K562 (cell line): ENCODE measurements at regions not wholly inside any gene's neighbourhood (a gene's known extent, or its start where the extent isn't known, plus 50 kb on each side); places are given as distances from the start of the nearest gene placed in this dataset.

Experiments used
- ATAC-seq: fragments of 200-7000 bp; cut with Tn5 transposase; 3 replicates; pipeline ENCODE4 v1.9.1; 2020; ENCODE audit warnings: moderate library complexity
- BruUV-seq: library from RNA; stranded (reverse); fragments of 400-500 nt; replicated peaks from 2 replicates; lab custom pipeline; 2021; lab: Mats Ljungman, UMichigan
- CTCF ChIA-PET: fragments of 300-600 bp; formaldehyde crosslinking; extraction: SDS; loops from one replicate; lab custom pipeline; 2021; ENCODE audit warnings: low intra/inter-chr PET ratio; lab: Yijun Ruan, JAX
- POLR2A ChIA-PET: fragments of 300-600, 350-650 bp; sonication (Branson Sonifier 250); formaldehyde crosslinking; extraction: SDS; loops from one replicate; lab custom pipeline; 2021; ENCODE audit warnings: antibody characterized with exemption, inconsistent platforms; lab: Yijun Ruan, JAX
- DNase-seq, 4 experiments: peaks; one replicate each; pipeline versions ENCODE4 v3.0.0 to v3.0.0-alpha.2; 2011 to 2018; ENCODE audit warnings: low spot score in 3 of 4, mixed read lengths in 3 of 4; ENCODE audit errors: extremely low read depth in 1 of 4
- FAIRE-seq: peaks from 2 replicates; lab custom pipeline; 2011; peaks lifted over from hg19 to GRCh38; lab: Jason Lieb, UNC
- H2AFZ ChIP-seq: 2 replicates; pipeline ENCODE4 v1.6.0; 2011; ENCODE audit warnings: low read depth, low read length, control low read depth, inconsistent platforms
- H3K27ac ChIP-seq: fragments of 200-600 bp; 3 replicates; pipeline ENCODE4 v1.8.0; 2011; ENCODE audit warnings: low read depth, mild to moderate bottlenecking, control low read depth, inconsistent platforms, low read length, moderate library complexity, mixed read lengths; ENCODE audit errors: extremely low read depth
- H3K27me3 ChIP-seq, 2 experiments: fragments of 300-600 bp in 1 of 2; 2 replicates in 1 of 2; 3 replicates in 1 of 2; pipeline versions ENCODE4 v1.6.0 to v1.8.0; 2011; ENCODE audit warnings: inconsistent platforms in 2 of 2, low read length in 2 of 2, mild to moderate bottlenecking in 1 of 2, mixed read lengths in 1 of 2, moderate library complexity in 1 of 2; ENCODE audit not compliant: control insufficient read depth in 2 of 2, insufficient read depth in 2 of 2
- H3K36me3 ChIP-seq: fragments of 300-600 bp; 3 replicates; pipeline ENCODE4 v1.8.0; 2011; ENCODE audit warnings: mild to moderate bottlenecking, low read length, inconsistent platforms; ENCODE audit not compliant: control insufficient read depth, insufficient read depth
- H3K4me1 ChIP-seq, 2 experiments: fragments of 200-600 bp in 1 of 2; replicated peaks in 1 of 2; 2 replicates in 1 of 2; 3 replicates in 1 of 2; pipeline versions ENCODE4 v1.5.1 to v1.8.0; 2011; ENCODE audit warnings: inconsistent platforms in 2 of 2, low read length in 2 of 2, mild to moderate bottlenecking in 1 of 2, mixed read lengths in 1 of 2, moderate library complexity in 1 of 2; ENCODE audit not compliant: control insufficient read depth in 2 of 2, insufficient read depth in 2 of 2
- H3K4me2 ChIP-seq: 2 replicates; pipeline ENCODE4 v1.6.1; 2011; ENCODE audit warnings: low read length, control low read depth, inconsistent platforms, mixed read lengths; ENCODE audit not compliant: insufficient read depth
- H3K4me3 ChIP-seq: fragments of 200-600 bp; sonication (generic), shearing (Covaris generic); 2 replicates; pipeline ENCODE4 v1.5.1; 2016; ENCODE audit warnings: control low read depth, inconsistent platforms
- H3K79me2 ChIP-seq: fragments of 200-600 bp; 3 replicates; pipeline ENCODE4 v1.8.0; 2011; ENCODE audit warnings: low read length, inconsistent platforms; ENCODE audit not compliant: control insufficient read depth, insufficient read depth
- H3K9ac ChIP-seq, 2 experiments: 2 replicates each; pipeline versions ENCODE4 v1.6.0 to v1.6.1; 2011; ENCODE audit warnings: low read depth in 2 of 2, low read length in 2 of 2, control low read depth in 1 of 2, inconsistent platforms in 1 of 2, mild to moderate bottlenecking in 1 of 2, mixed read lengths in 1 of 2; ENCODE audit not compliant: insufficient read depth in 1 of 2
- H3K9me1 ChIP-seq: one replicate; pipeline ENCODE4 v1.6.0; 2011; ENCODE audit warnings: inconsistent platforms, mild to moderate bottlenecking, low read length, moderate library complexity; ENCODE audit not compliant: control insufficient read depth, insufficient read depth
- H3K9me3 ChIP-seq: replicated peaks from 2 replicates; pipeline ENCODE4 v1.5.1; 2011; ENCODE audit warnings: low read depth, low read length, inconsistent platforms; ENCODE audit not compliant: control insufficient read depth, insufficient read depth
- H4K20me1 ChIP-seq: replicated peaks from 2 replicates; pipeline ENCODE4 v1.6.1; 2011; ENCODE audit warnings: low read length, inconsistent platforms, mixed read lengths; ENCODE audit not compliant: control insufficient read depth, insufficient read depth
- CEBPZ ChIP-seq: fragments of 150-350 bp; IDR thresholded peaks from 2 replicates; pipeline ENCODE4 v1.6.1; 2014; ENCODE audit warnings: low read depth, mild to moderate bottlenecking, low read length, borderline replicate concordance
- HNRNPUL1 ChIP-seq: fragments of 200-400 bp; formaldehyde crosslinking; IDR thresholded peaks from 2 replicates; pipeline ENCODE4 v1.6.1; 2017; ENCODE audit warnings: low read length
- KLF1 ChIP-seq: fragments of 450-650 bp; IDR thresholded peaks from 2 replicates; pipeline ENCODE4 v1.6.1; 2016; ENCODE audit warnings: missing genetic modification characterization, missing compliant biosample characterization
- PATZ1 ChIP-seq: fragments of 250-450 bp; sonication (Bioruptor Pico); IDR thresholded peaks from 2 replicates; pipeline ENCODE4 v1.5.0; 2020; ENCODE audit warnings: mild to moderate bottlenecking, borderline replicate concordance
- POLR2AphosphoS2 ChIP-seq: IDR thresholded peaks from 2 replicates; pipeline ENCODE4 v1.6.1; 2012; ENCODE audit warnings: low read length, improper control_type of control experiment
- SP1 ChIP-seq: sonication (generic); formaldehyde crosslinking; IDR thresholded peaks from 2 replicates; pipeline ENCODE4 v1.8.1; 2022; ENCODE audit warnings: mild to moderate bottlenecking, missing genetic modification reagents
- ZFP91 ChIP-seq: sonication (generic); formaldehyde crosslinking; IDR thresholded peaks from 2 replicates; pipeline ENCODE4 v1.8.0; 2022; ENCODE audit warnings: mild to moderate bottlenecking, missing genetic modification reagents
- ZNF449 ChIP-seq: fragments of 250-450 bp; sonication (Bioruptor Pico); IDR thresholded peaks from 2 replicates; pipeline ENCODE4 v1.8.0; 2022; ENCODE audit warnings: moderate library complexity, mild to moderate bottlenecking, inconsistent platforms
- WGBS: fragments of 100-300 bp; shearing (Covaris generic); methylation state at CpG from one replicate; pipeline ENCODE4 v1.1.6; 2016; ENCODE audit warnings: low coverage, mixed read lengths; ENCODE audit not compliant: insufficient coverage; ENCODE audit errors: missing lambda C conversion rate; 5-methylcytosine and 5-hydroxymethylcytosine counted together
- in situ Hi-C: fragments of 300-500 bp; cut with MboI; formaldehyde crosslinking; loops from 4 replicates; pipeline ENCODE4 v1.15.0; 2018; ENCODE audit warnings: inconsistent platforms, mixed read lengths
- intact Hi-C: fragments of 100-400 bp; cut with micrococcal nuclease; formaldehyde crosslinking; loops from 2 replicates; pipeline ENCODE4 v1.14.2; 2022

- BruUV-seq = no TSS peak
- WGBS = 3% methylated on average over 6 of the region's 6 CpGs
- in situ Hi-C loops = no loop called here
Measured at GRCh38 chr10:47140761-47141348, 159.1 kb upstream of the GDF10 start.

More at GRCh38 chr10:47140761-47141348, 159.1 kb upstream of the GDF10 start:
- POLR2A ChIA-PET = no interaction called here
- Histone ChIP-seq H3K27me3 (peaks cover 8 to 32% of the 10 kb centered on the region in 2 experiments; a peak in 3 of 5 replicates), H3K27ac (no peak overlapping the region), H3K79me2 (no peaks in the 10 kb centered on the region), H3K4me2 (no peak overlapping the region), H3K9me1 (no peaks in the 10 kb centered on the region), H2AFZ (no peak overlapping the region), H3K9ac (no peak overlapping the region), H3K4me3 (no peak overlapping the region), H3K36me3 (no peaks in the 10 kb centered on the region), H3K4me1 (no peaks in the 10 kb centered on the region), H4K20me1 (peaks cover 4% of the 10 kb centered on the region; the same call in 1 of the 2 replicates), H3K9me3 (no peaks in the 10 kb centered on the region)
- CTCF ChIA-PET = no interaction called here
- DNase-seq = no peak
- no peak for TF ChIP-seq ZFP91 (CRISPR knock-in tag)
- no peak for TF ChIP-seq PATZ1 (CRISPR knock-in tag)
- no peak for TF ChIP-seq SP1 (CRISPR knock-in tag)
- TF ChIP-seq CEBPZ = no peak
- TF ChIP-seq HNRNPUL1 = no peak
- TF ChIP-seq KLF1 (tag) = no peak
- no peak for TF ChIP-seq POLR2AphosphoS2
- TF ChIP-seq ZNF449 (CRISPR knock-in tag) = no peak
- intact Hi-C loops = no loop called here
- no peak for FAIRE-seq
- ATAC-seq = no peak
